HG03108 (cell line): ENCODE measurements at regions not wholly inside any gene's neighbourhood (a gene's known extent, or its start where the extent isn't known, plus 50 kb on each side); places are given as distances from the start of the nearest gene placed in this dataset.
A peak's percentile ranks its signal among the peaks of the same experiment; 100 is the strongest.

Source experiments
- ATAC-seq: cut with Tn5 transposase; IDR thresholded peaks from one replicate; pipeline ENCODE4 v1.9.1; 2021; ENCODE audit warnings: moderate library complexity; ENCODE audit not compliant: unreplicated experiment

DNA sequence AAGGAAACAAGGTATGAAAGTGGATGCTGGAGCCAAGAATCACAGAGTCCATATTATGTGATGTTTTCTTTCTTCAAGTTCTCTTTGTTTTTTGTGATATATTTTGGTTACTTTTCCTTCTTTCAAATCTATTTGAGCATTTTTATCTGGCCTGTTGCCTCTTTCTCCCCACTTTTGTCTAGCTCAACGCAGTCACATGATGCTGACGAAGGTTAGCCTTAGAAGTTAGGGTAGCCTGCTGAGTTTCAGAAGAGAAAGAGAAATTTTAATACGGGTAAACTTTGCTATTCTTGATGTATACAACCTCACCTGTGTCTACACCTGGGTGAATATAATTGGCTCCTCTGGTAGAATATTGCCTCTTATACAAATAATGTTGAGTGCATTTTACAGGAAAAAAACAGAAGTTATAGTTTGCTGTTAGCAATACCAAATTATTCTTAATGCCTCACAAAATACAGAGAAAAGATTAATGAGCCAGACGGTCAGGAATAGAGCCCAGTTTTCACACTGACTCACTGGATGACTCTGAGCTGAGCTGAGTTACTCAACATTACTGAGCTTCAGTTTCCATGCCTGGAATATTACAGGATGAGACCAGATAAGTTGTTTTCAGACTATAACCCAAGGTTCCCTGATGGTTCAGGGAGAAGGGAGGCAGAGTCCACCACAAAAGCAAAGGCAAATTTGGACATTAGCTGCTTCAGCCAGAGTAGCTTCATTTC lies 161.6 kb upstream of the BDNF start:
- no peak for ATAC-seq

DNA sequence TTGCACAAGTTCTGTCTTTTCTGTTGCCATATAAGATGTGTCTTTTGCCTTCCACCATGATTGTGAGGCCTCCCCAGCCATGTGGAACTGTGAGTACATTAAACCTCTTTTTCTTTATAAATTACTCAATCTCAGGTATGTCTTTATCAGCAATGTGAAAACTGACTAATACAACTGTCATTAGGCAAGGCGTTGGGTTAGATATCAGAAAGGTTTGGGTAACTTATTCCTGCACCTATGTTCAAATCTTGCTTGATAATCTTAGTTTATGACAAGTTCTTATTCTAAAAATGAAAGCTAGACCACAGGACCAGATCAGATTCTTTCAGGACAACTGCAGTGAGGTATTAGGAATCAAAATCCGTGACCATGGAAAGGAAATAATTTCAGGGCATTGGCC lies 160.6 kb upstream of the BDNF start:
- ATAC-seq = no peak

DNA sequence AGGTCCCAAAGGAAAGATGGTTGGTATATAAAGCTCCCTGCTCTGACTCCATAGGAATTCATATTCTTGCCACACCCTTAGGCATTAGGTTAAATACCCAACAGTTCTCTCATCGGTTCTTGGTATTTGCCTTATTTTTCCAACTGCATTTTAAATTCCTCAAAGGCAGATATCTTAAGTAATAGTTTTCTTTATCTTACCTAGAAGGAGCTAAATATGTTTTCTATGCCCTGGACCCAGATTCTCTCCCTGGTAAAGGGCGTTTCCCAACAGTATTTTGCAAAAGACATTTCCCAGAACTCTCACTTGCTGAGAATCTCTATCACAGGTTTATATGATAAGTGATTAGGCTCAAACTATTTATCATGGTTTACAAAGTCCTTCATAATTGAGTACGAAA lies 158.6 kb upstream of the BDNF start:
- no peak for ATAC-seq

DNA sequence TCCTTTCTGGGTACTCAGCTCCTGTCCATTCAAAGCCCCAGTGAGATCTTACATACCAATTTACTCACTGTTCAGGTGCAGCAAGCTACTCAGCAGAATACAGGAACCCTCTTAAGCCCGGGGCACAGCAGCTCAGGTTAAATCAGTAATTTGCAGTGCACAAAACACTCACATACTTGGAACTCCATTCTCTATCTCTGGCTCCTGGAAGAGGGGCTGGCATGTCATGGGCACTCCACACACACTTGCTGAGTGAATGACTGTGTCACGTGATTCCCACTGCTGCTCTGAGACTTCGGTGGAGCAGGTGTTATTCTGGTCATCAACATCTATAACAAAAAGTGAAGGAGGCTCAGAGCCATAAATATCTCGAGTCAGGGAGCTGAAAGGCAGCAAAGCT lies 157.3 kb upstream of the BDNF start:
- ATAC-seq = no peak

DNA sequence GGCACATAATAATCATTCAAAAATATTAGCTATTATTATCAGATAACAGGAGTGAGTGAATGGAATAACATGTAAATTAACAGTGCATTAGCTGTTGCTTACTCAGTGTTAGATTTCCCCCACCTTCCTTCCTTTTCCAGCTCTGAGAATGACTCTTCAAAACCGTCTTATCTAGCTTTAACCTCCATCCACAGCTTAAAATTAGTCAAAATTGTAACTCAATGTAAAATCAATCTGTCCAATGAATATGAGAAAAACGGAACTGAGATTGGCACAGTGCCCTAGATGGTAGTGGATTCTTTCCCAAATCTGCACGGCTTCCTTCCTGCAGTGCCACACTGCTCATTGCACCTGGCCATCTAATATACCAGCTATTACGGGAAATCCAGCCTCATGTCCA lies 156.8 kb upstream of the BDNF start:
- peak; percentile 58 for ATAC-seq

GRCh38 chr11:27848423-27848822 lies 148.2 kb upstream of the BDNF start:
- no peak for ATAC-seq

GRCh38 chr11:27847496-27847895 lies 147.2 kb upstream of the BDNF start:
- no peak for ATAC-seq

DNA sequence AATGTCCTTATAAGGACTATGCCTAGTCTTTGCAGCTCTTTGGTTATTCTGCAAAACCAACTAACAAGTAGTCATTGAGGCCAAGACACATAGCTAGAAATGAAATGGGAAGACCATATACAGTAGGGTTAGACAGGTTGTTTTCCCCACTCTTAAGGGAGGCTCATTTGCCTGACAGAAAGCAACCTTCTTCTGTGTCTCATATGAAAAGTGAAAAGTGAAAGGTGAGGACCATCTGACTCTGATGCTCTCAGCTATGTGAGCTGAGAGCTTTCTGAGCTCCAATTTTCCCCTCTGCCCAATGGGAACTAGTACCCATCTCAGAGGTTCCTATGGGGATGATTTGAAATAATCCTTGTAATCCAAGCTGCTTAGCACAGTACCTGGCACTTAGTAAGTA lies 142.0 kb upstream of the BDNF start:
- ATAC-seq = peak; percentile 62

DNA sequence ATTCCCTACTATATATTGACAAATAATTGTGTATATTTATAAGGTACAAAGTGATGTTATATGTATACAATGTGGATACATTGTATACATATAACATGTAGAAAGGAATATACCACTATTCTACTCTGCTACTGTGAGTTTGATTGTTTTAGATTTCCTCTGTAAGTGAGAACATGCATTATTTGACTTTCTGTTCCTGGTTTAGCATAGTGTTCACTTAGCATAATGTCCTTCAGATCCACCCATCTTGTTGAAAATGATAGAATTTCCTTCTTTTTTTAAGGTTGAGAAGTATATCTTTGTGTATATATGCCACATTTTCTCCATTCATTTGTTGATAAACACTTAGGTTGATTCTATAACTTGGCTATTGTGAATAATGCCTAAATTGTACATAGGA lies 140.8 kb upstream of the BDNF start:
- no peak for ATAC-seq

- ATAC-seq = no peak
These were observed 139.1 kb upstream of the BDNF start for GRCh38 chr11:27839226-27839913.

GRCh38 chr11:27838674-27839073 lies 138.4 kb upstream of the BDNF start:
- ATAC-seq = no peak

DNA sequence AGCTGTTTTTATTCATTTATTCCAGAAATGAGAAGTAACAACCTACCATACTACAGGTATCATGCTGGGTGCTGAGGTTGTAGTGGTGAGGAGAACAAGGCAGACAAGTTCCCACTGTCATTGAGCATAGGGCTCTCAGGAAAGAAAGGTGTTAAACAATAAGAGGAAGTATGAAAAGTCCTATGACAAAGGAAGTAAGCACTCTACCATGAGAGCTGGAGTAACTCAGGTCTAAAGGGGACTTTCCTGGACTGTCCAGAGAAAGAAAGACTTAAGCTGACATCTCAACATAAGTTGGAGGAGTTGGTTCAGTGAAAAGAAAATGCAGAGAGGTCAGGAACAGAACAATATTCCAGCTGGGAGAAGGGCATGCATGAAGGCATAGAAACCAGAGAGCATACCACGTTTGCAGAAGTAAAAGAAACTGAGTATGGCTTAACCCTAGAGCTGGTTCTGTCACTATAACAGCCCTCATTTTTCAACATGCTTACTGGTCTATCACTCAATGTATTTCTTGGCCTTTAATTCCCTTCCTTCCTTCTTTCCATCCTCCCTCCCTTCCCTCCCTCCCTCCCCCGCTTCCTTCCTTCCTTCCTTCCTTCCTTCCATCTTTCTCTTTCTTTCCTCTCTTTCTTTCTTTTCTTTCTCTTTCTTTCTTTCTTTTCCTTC lies 137.8 kb upstream of the BDNF start:
- ATAC-seq = no peak

- ATAC-seq = no peak
These were observed 130.0 kb upstream of the BDNF start for GRCh38 chr11:27830206-27830605.

GRCh38 chr11:27820249-27820648 lies 120.0 kb upstream of the BDNF start:
- ATAC-seq = no peak

DNA sequence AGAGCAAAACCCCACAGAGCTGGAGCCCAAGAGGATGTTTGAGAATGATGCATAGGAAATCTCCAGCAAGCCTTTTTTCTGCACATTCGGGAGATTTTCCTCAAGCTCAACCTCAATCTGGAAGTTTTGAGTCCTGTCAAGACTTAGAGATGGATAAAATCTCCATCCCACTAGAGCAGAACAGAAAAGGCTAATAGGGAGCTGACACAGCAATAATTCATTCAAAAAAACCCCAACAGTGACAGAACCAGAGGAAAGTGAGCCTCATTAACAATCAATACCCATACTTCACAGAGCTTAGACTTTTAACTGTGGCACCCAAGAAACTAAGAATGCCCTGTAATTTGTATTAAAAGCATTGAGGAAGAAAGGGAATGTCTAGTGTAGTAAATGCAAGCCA lies 115.9 kb upstream of the BDNF start:
- ATAC-seq = no peak

DNA sequence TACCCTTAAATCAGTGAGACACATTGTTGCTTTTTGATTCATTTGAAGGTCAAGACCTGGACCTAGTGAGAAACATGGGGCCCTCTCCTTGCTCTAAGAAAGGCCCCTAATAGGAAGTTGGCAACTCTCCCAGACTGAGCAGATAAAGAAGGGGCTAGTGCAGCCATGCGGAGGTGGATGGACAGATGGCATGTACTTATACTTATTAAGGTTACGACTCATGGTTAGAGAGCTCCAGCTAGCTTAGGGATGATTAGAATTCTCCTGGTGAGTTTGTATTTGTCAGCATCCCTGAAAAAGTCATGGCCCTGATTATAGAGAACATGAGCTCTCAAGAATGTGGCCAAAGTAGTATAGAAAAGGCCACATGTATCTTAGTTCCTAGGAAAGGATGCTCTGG lies 112.1 kb upstream of the BDNF start:
- ATAC-seq = no peak

DNA sequence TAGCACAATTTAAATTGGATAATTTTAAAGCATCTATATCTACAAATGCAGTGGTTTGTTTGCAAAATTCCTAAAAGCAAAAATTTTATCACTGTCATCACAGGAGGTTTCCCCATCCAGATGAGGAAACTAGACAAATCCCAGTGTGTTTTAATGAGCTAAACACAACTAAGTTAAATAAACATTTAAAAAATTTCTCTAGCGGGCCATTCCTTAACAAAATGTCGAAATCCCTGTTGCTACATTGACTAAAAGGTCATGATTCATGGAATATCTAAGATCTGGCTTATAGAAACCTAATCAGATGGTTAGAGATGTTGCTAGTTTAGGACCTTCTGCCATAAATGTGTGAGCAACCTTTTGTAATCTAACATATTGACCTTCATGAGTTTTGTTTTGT lies 107.3 kb upstream of the BDNF start:
- ATAC-seq = no peak

- ATAC-seq = no peak
These were observed 105.9 kb upstream of the BDNF start for GRCh38 chr11:27806122-27806521.

- ATAC-seq = no peak
These were observed 96.0 kb upstream of the BDNF start for GRCh38 chr11:27795955-27796861.

- no peak for ATAC-seq
These were observed 86.6 kb upstream of the BDNF start for GRCh38 chr11:27786864-27787263.

DNA sequence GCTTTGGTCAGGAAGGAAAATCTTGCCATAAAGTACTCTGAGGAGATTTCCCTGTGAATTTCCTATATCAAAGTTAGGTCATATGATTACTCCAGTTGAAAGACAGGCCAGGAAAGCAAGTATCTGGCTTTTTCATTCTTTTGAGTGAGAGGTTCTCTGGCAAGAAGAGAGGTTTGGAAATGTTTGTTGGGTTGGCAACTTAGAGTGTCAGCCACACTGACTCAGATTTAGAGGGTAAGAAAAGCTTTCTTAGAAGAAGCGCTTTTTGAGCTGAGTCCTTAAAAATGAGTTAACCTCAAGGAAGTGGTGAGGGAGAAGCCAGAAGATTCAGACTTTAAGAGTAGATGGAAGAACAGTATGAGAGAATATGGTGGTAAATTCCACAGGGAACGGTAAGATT lies 86.1 kb upstream of the BDNF start:
- ATAC-seq = no peak
